ENCODE measurements at regions not wholly inside any gene's neighbourhood (a gene's known extent, or its start where the extent isn't known, plus 50 kb on each side); places are given as distances from the start of the nearest gene placed in this dataset.

DNA sequence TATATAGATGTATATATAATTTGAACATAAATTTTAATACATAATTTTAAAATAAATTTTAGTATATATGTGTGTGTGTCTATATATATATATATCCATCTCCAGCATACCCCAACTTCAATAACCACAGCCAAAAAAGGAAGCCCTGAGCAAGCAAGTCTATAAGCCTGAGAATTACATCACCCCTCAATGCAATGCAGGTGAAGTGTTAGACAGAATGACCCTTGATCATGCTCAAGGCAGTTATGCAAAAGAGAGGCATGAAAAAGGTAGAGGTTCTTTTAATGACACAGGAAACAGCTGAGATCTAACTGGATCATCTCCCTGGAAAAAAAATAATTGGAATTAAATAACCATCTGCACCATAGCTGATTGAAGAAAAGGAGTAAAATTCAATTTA lies 557.9 kb upstream of the ANO5 start:
- TF ChIP-seq, protein P1, sequence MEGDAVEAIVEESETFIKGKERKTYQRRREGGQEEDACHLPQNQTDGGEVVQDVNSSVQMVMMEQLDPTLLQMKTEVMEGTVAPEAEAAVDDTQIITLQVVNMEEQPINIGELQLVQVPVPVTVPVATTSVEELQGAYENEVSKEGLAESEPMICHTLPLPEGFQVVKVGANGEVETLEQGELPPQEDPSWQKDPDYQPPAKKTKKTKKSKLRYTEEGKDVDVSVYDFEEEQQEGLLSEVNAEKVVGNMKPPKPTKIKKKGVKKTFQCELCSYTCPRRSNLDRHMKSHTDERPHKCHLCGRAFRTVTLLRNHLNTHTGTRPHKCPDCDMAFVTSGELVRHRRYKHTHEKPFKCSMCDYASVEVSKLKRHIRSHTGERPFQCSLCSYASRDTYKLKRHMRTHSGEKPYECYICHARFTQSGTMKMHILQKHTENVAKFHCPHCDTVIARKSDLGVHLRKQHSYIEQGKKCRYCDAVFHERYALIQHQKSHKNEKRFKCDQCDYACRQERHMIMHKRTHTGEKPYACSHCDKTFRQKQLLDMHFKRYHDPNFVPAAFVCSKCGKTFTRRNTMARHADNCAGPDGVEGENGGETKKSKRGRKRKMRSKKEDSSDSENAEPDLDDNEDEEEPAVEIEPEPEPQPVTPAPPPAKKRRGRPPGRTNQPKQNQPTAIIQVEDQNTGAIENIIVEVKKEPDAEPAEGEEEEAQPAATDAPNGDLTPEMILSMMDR (IDR thresholded peaks at IDR 0.05) = no peak
- Mint-ChIP-seq H3K4me3 (ENCODE audit: unreplicated experiment) (no peak overlapping the region), H3K4me1 (ENCODE audit: unreplicated experiment) (no peaks in the 10 kb centered on the region), H3K36me3 (ENCODE audit: unreplicated experiment) (no peaks in the 10 kb centered on the region), H3K27me3 (ENCODE audit: unreplicated experiment) (no peaks in the 10 kb centered on the region), H3K9me3 (ENCODE audit: unreplicated experiment) (peaks cover 8% of the 10 kb centered on the region), H3K27ac (ENCODE audit: unreplicated experiment) (no peak overlapping the region)
- DNase-seq (ENCODE audit: extremely low spot score, unreplicated experiment) = no peak

DNA sequence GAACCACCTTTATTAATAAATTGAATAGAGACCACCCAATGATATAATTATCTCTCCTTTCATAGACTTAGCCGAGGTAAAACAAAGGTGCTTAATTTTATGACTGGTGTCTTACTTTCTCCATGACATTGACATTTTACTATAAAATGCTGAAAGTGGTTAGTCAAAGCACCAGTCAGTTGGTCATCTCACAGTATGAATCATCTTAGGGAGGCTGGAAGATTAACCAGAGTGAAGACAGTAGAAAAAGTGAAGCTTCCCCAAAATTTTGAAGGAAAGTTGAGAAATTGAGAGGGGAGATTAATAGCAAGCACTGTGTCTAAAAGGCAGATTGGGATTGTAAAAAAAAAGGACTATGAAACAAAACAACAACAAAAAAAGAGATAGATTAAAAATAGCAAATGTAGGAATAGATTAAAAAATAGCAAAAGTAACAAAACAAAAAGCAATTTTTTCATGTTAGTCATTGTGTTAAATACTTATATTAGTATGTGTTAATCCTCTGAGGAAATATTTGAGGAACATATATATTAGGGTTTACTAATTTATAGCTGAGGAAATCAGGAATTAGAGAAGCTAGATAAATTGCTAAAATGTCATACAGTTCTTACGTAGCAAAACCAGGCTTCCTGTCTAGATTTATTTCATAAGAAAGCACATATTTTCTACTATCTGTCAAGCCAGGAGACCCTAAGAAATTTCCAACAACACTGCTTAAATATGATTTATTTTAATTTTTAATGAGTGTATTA lies 557.3 kb upstream of the ANO5 start:
- DNase-seq (ENCODE audit: extremely low spot score, unreplicated experiment) = no peak
- Mint-ChIP-seq H3K27ac (ENCODE audit: unreplicated experiment) (no peak overlapping the region), H3K9me3 (ENCODE audit: unreplicated experiment) (peaks cover 8% of the 10 kb centered on the region), H3K27me3 (ENCODE audit: unreplicated experiment) (no peaks in the 10 kb centered on the region), H3K4me3 (ENCODE audit: unreplicated experiment) (no peak overlapping the region), H3K4me1 (ENCODE audit: unreplicated experiment) (no peaks in the 10 kb centered on the region), H3K36me3 (ENCODE audit: unreplicated experiment) (no peaks in the 10 kb centered on the region)
- TF ChIP-seq, protein P1 (IDR thresholded peaks at IDR 0.05) = no peak

DNA sequence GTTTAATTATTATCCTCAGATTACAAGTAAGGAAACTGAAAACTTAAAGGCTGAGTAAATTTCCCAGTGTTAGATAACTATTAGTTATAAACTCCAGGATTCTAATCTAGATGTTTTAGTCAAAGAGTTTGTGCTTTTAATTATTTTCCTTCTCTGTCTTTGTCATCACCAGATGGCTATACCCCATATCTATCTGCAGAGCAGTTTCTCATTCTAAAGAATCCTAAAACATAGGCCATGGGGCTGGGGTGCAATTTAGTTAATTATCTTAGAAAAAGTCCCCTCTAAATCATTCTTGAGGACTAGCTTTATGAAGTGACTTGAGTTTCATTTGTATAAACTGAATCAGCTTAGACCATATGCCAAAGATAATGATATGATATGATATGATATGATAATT lies 556.3 kb upstream of the ANO5 start:
- H3K27me3 Mint-ChIP-seq (ENCODE audit: unreplicated experiment) = no peaks in the 10 kb centered on the region
- no peak overlapping the region for H3K4me3 Mint-ChIP-seq (ENCODE audit: unreplicated experiment)
- H3K4me1 Mint-ChIP-seq (ENCODE audit: unreplicated experiment) = no peaks in the 10 kb centered on the region
- DNase-seq (ENCODE audit: extremely low spot score, unreplicated experiment) = no peak
- TF ChIP-seq, protein P1 (IDR thresholded peaks at IDR 0.05) = no peak
- H3K9me3 Mint-ChIP-seq (ENCODE audit: unreplicated experiment) = no peaks in the 10 kb centered on the region
- H3K36me3 Mint-ChIP-seq (ENCODE audit: unreplicated experiment) = no peaks in the 10 kb centered on the region
- no peak overlapping the region for H3K27ac Mint-ChIP-seq (ENCODE audit: unreplicated experiment)

DNA sequence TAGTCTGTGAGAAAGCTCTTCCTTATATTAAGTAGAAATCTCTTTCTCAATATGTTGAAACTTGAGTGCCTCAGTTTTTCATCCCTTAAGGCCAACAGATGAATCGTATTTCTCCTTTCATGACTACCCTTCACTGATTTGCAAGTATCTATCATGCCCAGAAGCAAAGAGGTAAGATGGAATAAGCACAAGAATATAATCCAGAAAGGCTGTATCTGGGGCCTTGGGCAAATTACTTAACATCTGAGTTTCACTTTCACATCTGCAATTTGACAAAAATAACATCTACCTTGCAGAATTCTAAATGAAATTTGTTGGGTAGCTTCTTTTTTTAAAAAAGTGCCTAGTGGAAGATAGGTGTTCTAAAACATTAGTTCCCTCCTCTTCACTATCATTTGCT lies 552.4 kb upstream of the ANO5 start:
- no peak for DNase-seq (ENCODE audit: extremely low spot score, unreplicated experiment)
- Mint-ChIP-seq H3K27ac (ENCODE audit: unreplicated experiment) (no peak overlapping the region), H3K4me1 (ENCODE audit: unreplicated experiment) (no peaks in the 10 kb centered on the region), H3K36me3 (ENCODE audit: unreplicated experiment) (no peaks in the 10 kb centered on the region), H3K4me3 (ENCODE audit: unreplicated experiment) (no peak overlapping the region), H3K9me3 (ENCODE audit: unreplicated experiment) (no peaks in the 10 kb centered on the region), H3K27me3 (ENCODE audit: unreplicated experiment) (no peaks in the 10 kb centered on the region)
- TF ChIP-seq, protein P1 (IDR thresholded peaks at IDR 0.05) = no peak

DNA sequence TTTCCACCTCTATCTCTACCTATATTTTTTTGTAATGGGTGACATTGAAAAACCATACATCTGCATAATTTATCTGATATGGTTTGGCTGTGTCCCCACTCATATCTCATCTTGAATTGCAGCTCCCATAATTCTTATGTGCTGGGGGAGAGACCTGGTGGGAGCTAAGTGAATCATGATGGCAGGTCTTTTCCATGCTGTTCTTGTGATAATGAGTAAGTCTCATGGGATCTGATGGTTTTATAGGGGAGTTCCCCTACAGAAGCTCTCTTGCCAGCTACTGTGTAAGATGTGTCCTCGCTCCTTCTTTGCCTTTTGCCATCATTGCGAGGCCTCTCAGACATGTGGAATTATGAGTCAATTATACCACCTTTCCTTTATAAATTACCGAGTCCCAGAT lies 551.0 kb upstream of the ANO5 start:
- H3K27ac Mint-ChIP-seq (ENCODE audit: unreplicated experiment) = no peak overlapping the region
- no peaks in the 10 kb centered on the region for H3K9me3 Mint-ChIP-seq (ENCODE audit: unreplicated experiment)
- no peak overlapping the region for H3K4me3 Mint-ChIP-seq (ENCODE audit: unreplicated experiment)
- no peak for DNase-seq (ENCODE audit: extremely low spot score, unreplicated experiment)
- no peaks in the 10 kb centered on the region for H3K36me3 Mint-ChIP-seq (ENCODE audit: unreplicated experiment)
- H3K4me1 Mint-ChIP-seq (ENCODE audit: unreplicated experiment) = no peaks in the 10 kb centered on the region
- TF ChIP-seq, protein P1 (IDR thresholded peaks at IDR 0.05) = no peak
- no peaks in the 10 kb centered on the region for H3K27me3 Mint-ChIP-seq (ENCODE audit: unreplicated experiment)

Measured in osteocyte (in vitro differentiated cells).